Ureter (tissue), 1 donor: ENCODE measurements at regions not wholly inside any gene's neighbourhood (a gene's known extent, or its start where the extent isn't known, plus 50 kb on each side); places are given as distances from the start of the nearest gene placed in this dataset.

Experiments
- DNase-seq: peaks from one replicate; pipeline ENCODE4 v3.0.0-alpha.2; 2020; ENCODE audit warnings: low spot score
- donor health status: DM: yes; HTN: yes; CAD: no.

DNA sequence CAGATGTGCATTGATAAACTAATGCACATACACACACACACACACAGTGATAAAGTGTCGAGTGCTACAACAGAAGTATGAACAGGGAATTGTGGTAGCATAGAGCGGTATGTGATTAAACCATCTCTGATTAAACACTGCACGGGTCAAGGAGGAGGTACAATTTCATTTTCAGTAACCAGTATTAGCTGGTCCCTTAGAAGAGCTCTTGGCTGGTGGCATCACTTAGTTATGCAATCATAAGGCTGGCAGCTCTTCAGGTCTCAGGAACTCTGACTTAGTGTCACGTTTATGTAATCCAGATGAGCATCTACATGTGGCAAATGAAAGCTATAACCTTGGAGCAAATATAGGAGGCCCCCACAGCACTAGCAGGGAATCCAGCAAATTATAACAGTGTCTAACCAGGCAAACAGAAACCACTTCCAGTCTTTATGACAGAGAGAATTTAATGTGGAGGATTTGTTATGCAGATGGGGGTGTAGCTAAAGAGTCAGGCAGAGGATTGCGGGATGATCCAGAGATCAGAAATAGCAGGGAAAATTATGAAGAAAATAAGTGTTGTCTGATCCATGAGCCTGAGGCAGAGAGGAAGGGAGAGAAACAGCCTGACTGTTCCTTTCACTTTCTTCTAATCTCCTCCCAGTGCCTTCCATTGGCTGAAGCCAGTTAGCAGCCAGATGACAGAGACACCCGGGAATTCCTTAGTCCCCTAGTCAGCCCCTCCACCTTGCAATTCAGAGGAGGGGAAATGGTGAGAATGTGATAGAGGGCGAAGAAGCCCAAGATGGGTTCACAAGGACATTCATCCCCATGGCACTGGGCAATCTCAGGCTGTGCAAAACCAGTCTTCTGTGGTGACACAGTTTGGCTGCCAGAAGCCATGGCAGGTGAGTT lies 533.1 kb upstream of the TENM4 start:
- no peak for DNase-seq

DNA sequence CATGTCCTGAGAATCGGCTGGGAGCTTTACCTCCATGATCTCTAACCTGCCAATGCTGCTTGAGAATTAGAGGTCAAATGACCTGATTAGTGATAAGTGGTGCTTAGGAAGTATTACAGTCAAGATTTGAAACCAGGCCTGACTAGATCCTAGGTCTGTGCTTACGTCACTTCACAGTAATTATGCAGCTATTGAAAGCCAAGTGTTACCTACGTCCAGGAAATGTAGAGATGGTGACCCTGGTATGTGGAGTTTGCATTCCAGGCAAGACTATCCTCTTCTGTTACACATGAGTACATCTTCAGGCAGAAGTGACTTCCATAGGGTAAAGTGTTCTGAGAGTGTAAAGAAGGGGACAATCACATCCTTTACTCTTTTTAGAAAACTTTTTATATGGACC lies 530.4 kb upstream of the TENM4 start:
- no peak for DNase-seq

DNA sequence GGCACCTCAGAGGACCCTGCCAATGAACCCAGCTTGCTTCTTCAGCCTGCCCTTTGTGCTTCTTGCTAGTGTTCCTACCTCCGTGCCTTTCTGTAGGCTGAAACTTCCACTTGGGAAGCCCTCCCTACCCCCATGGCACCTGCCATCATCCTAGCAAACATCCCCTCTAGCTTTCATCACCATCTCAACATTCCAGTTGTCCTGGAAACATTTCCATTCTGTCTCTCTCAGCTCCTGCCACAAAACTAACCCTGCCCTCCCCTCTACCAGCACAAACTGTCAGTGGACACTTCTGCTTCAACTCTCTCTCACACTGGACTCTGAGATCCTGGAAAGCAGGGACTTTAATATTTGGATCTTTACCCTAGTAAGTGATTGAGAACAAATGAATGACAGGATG lies 525.8 kb upstream of the TENM4 start:
- DNase-seq = no peak

DNA sequence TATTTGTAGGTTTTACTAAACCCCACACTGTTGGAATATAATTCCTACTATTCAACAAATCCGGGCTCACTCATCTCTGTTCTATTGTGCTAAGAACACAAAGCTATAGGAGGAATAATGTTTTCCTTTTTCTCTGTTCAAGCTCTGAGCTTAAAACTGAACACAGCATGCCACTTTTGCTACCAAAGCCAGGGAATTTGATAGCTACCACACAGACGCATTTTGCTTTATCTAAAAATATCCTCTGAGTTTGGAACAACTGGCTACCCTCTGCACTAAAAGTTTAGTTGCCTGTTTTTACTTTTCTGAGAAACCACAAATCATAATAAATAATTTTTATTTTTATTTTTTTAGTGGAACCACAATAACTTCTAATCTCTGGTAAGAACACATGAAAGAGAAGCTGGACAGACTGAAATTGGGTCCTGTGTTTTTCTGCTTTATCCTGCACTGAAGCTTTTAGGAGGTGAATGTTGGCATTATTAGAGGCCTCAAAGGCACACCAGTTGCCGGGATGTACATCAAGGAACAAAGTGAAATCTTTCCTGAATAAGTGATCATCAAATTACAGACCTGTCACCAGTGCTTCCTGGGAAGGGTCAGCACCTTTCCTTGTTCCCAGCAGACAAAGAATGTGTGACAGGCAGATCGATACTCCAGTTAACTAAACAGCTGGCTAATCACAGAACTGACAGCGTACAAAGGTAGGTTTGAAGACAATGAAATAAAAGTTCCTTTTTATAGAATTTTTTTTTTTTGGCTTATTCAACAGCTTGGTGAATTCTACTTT lies 523.2 kb upstream of the TENM4 start:
- no peak for DNase-seq

DNA sequence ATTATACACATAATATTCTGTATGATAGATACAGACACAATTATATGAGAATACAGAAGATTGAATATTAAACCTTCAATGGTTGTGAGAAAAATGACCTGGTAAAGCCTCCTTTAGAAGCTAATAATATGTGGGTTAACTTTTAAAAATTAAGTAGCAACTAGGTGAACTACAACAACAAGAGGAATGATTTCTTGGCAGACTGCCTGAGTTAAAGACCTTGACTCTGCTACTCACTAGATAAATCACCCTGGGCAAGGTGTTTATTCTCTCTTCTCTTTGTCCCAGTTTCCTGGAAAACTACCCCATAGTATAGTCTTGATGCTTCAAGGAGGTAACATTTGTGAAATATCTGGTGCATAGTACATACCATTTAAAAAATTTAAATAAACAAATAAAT lies 519.6 kb upstream of the TENM4 start:
- DNase-seq = no peak

DNA sequence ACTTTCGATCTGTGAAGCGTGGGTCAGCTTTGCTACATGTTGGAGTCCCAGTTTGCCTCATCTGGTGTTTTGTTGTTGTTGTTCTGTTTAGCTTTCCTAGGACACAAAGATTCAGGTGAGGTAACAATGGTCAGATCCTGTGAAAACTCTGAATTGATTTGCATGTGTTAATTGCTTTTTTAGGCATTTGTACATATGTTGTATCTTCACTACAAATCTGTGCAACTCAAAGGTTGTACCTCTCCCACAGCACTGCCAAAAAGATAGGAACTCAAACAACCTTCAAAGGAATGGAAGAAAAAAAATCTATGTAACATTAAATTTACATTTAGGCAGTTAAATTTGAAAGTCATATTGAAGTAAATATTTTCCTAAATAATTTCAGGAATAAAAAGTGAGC lies 518.5 kb upstream of the TENM4 start:
- DNase-seq = no peak

DNA sequence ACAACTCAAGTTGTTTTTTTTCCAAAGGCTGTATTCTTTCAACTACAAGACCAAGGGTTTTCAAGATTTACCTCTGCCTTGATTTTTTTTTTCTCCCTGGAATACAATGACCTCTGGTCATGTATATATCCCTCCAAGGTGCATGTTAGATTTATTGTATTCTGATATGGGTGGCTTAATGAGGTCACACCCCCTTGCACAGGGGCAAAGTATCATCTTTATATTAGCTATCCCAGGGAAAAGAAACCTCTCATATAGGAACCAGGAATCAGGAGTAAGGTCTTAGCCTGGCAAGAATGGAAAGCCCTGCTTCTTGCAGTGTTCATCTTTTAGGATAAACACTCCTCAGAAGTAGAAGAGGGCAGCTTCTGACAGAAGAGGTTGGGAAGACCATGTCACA lies 516.9 kb upstream of the TENM4 start:
- DNase-seq = no peak

DNA sequence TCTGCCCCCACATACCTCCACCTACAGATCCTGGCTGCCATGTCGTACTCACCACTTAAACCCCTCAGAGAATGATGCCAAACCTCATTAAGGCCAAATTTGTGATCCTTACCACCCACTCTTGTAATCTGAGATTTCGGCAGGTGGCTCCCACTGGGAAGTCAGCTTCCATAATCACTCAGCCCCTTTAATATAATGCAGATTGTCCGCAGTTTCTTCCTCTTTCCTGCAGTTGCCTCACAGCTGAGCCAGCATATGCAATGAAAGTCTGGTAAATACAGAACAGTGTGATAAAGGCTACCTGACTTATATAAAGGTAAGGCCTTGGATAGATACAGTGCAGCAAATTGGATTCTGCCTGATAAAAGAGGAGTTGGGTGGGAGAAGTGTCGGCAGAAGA lies 515.2 kb upstream of the TENM4 start:
- no peak for DNase-seq

DNA sequence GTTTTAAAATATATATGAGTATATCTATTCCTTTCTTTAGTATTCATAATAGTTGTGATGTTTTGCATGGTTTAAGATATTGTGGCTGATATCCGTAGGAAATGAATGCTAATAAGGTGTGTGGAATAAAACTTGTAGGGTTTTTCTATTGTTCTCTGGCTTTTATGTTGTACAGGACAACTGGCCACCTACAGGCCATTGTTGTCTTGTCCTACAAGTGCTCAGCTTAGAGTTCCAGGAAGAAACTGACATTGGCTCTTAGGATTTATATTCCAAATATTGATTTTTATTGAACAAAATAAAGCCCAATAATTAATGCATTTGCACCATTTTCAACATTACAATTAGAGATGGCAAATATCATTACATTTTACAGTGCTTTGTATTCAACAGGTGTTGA lies 512.8 kb upstream of the TENM4 start:
- no peak for DNase-seq

DNA sequence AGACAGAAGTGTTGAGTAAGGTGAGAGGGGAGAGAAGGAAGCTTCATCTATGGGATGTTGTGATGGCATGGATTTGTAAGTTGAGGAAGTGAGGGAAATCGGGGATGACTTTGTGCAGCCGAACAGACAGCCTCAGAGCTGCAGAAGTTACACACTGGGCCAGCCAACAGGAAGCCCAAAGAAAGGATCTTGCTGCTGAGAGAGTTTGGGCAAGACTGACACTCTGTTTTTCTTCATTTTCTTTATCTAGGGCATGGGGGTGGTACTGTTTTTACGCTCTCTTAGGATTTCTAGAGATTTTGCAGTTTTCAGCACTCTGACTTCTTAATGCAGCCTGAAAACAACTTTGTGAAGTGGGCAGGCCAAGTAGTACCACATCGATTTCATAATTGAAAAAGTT lies 509.9 kb upstream of the TENM4 start:
- no peak for DNase-seq

DNA sequence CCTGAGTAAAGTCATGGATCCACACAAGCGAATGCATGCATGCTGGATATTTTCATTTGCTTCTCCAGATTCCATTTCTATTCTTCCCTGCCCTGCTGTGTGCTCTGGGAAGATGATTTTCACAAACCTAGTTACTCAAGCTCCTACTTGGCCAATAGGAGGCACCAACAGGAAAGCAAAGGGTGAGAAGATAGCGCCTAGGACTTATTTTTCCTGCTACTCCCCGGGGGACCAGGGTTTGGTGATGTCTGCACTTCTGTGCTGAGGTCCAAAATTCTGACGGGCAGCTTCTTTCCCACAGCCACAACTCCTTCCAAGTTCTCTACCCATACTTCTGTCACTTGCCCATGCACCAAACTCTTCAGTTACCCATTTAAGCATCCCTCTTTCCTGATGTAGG lies 509.3 kb upstream of the TENM4 start:
- DNase-seq = no peak

DNA sequence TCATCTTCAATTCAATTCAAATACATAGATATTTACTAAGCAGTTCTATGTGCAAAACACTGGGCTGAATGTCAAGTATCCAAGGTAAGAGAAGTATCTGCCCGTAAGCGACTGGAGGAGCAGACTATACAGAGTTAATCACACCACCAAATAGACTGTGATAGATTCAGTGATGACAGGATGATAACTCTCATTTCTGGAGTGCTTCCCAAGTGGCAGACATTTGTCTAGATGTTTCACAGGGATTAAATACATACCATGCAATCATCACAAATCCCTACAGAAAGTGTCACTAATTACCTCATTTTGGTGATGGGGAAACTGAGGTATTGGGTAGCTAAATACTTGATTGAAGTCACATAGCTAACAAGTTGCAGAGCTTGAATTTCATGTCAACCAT lies 508.7 kb upstream of the TENM4 start:
- DNase-seq = no peak

DNA sequence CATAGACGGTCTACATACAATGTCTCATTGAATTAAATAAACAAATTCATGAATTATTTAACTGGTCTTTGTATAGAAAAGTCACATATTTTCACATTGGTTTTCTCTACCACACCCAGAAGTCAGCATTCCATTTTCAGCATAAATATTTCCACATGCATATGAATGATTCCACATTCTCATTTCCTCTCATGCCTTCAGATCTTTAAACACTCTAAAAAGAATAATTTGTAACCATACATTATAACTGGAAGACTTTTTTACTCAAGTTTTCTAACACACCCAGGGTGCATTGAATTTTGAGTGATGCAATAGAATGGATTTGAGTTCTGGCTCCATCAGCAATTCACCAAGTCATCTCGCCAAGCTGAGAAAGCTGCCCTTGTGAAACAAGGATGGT lies 501.8 kb upstream of the TENM4 start:
- DNase-seq = no peak

DNA sequence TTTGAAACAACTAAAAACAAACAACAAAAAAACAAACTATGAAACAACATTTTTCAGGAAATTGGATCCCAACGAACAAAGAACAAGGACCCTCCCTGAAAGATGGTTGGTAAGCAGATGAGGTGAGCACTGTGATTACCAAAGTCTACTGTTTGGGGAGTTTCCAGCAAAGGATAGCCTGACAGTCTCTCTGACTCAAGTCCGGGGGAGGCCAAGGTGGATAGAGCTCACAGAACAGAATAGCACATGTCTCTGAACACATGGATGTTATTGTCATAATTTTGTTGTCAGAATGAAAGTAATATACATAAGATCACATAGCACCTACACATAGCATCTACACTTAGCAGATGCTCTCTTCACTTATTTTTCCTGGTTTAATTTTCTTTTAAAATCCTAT lies 501.3 kb upstream of the TENM4 start:
- DNase-seq = no peak

DNA sequence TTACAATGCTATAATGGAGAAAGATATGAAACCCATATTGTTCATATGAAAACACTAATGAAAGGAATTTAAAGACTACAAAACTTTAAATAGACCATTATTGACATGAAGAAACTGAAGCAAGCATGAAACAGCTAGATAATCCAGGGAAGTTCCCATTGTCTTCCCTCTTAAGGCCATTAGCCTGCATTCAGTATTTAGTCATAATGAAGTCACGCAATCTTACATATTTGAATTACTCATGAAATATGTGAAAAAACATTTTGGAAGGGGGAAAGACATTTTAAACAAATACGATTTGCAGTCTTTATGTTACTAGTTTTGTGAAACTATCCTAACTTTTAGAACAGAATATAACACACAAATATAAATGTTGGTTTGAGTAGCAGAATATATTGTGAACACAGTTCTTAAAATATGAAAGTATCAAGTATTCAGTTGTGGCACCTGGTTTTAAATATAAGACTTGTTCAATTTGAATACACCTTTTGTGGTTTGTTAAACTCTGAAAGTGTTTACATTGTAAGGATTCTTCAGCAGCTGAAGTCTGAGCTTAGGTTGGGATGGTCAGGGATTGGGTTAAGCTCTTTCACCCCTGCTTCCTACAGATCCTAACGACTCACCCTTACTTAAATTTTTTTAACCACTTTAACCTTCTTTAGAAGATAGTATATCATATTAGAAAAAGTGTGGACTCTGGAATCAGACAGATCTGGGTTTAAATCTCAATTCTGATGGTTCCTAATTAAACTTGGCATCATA lies 500.3 kb upstream of the TENM4 start:
- DNase-seq = no peak

DNA sequence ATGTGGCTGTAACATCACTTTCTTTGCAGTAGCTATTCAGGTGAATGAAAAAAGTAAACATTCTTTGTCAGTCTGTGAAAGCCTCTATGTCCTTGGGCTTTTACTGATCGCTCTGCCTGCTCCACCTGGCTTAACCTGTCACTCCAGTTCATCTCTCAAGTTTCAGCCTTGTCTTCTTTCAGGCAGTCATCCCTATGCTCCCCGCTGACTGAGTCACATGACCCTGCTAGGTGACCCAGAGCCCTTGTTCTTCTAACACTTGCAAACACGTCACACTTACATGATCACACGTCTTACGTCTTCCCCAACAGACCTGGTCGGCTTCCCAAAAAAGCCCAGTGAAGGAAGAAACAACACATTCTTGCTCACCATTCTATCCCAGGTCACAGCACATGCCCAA lies 499.3 kb upstream of the TENM4 start:
- no peak for DNase-seq

DNA sequence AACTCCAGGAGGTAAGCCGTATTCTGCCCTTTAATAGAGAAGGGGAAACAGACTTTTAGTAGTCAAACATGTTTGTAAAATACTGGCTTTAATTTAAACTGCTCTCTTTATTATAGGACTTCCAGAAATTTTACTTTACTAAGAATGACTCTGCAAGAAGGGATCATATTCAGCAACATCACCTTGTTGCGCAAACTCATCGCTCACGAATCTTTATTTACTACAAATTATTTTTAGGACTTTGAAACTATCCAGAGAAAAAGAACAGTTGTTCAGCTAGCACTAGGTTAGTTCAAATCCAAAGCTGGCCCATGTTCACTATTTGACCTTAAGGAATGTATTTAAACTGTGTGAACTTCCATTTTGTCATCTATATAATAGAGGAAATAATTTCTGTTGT lies 498.3 kb upstream of the TENM4 start:
- DNase-seq = no peak

DNA sequence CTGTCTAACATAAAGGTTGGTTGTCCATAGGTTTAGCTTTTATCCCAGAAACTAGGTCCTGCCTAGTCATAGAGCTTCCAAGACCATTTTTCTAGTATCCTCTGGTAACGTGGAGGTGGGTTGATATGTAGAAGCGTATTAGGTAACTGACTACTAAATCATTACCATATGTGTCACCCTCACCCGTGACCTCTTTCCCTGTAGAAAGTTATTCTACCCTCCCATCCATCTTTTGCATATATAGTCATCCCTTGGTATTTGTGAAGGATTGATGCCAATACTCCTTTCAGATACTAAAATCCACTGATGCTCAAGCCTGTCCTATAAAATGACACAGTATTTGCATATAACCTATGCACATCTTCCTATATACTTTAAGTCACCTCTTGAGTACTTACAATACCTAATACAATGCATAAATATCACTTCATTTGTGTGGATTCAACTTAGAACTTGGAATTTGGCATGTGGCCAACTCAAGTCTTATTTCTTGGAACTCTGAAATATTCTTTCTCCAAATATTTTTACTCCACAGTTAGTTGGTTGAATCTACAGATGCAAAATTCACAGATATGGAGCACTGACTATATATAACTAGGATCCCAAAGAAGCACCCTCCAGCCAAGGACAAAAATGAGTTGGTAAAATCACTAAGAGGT lies 497.0 kb upstream of the TENM4 start:
- DNase-seq = no peak

DNA sequence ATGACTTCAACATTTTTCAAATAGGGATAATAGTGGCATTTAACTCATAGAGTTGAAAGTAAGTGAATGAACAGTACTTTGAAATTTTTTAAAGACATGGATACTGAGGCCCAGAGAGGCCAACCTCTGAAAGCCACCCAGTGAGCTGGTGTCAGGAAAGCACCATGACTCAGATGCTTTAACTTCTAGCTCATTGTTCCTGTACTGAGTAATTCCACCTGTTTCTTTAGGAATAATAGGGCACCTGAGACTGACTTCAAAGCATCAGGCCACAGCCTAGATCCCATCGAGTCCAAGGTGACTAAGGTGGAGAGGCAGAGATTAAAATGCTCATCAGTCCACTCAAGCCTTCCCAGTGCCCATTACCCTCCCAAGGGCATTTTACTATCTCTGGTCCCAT lies 491.8 kb upstream of the TENM4 start:
- no peak for DNase-seq

DNA sequence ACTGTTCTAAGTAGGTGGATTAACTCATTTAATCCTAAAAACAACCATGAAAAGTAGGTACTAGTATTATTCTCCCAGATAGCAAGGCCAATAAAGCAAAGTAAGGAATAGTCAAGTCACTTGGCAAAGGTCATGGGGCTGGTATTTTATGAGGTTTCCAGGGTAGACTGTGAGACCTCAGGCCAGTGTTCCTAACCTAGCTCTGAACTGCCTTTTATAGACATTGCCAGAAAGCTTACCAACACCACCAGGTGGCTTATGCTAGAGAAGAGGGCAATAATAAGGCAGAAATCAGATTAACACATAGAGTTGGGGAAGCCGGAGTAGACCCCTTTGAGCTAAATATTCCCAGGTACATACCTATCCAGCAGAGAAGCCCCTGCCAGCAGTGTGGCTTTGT lies 490.9 kb upstream of the TENM4 start:
- DNase-seq = no peak

DNA sequence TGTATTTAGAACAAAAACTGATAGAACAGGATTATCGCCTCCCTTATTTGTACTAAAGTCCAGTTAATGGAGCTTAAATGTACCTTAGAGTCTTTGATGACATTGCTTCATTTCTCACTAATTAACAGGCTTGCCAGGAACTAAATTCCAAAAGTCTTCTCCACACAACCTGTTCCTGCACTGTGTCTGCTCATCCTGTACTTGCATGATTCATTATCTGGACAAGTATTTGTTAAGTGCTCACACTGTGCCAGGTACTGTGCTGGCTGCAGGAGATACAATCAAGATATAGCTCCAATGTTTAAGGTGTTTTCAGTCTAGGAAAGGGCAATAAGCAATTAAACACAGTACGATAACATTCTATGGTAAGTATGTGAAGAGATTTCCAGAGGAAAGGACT lies 485.9 kb upstream of the TENM4 start:
- no peak for DNase-seq

DNA sequence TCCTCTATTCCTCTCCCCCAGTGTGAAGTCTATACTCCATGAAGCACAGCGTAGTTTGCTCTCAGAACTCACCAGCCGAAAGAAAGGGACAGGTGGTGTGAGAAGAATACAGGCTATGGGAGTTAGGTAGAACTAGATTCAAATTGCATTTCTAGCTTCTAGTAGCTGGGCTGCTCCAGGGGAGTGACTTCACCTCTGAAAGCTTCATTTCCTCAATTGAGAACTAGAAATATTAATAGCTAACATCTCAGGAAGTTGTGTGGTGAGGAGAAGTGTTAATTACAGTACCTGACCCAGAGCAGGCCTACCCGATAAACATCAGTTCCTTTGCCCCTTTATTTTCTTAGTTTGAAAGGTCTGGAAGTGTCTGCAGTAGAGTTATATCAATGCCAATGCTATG lies 484.7 kb upstream of the TENM4 start:
- DNase-seq = no peak
